ENCODE measurements at regions not wholly inside any gene's neighbourhood (a gene's known extent, or its start where the extent isn't known, plus 50 kb on each side); places are given as distances from the start of the nearest gene placed in this dataset.

DNA sequence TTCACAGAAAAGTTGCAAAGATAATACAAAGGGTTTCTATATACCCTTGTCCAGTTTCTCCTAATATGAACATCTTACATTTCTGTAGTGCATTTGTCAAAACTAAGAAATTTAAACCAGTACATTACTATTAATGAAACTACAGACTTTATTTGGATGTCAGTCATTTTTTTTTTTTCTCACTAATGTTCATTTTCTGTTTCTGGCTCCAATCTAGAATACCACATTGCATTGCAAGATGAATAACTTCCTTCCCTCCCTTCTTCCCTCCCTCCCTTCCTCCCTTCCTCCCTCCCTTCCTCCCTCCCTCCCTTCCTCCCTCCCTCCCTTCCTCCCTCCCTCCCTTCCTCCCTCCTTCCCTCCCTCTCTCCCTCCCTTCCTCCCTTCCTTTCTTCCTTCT, 509.2 kb upstream of the MCTP2 start:
- Histone ChIP-seq H3K4me1 (no peaks in the 10 kb centered on the region), H3K4me3 (no peak overlapping the region), H3K36me3 (no peaks in the 10 kb centered on the region), H3K27ac (no peak overlapping the region), H3K9me3 (no peaks in the 10 kb centered on the region), H3K27me3 (replicated peaks in 1 of 7) (no peaks in the 10 kb centered on the region)
- TF ChIP-seq CTCF (IDR thresholded peaks at IDR 0.05 in 8 of 11, conservative IDR thresholded peaks at IDR 0.05 in 3 of 11) (no peak), POLR2A (IDR thresholded peaks at IDR 0.05) (no peak), POLR2AphosphoS5 (IDR thresholded peaks at IDR 0.05) (no peak)
- no peak for DNase-seq
- intact Hi-C loops (cut with DNase I; ENCODE audit: low total_unique reads): no loop called here

DNA sequence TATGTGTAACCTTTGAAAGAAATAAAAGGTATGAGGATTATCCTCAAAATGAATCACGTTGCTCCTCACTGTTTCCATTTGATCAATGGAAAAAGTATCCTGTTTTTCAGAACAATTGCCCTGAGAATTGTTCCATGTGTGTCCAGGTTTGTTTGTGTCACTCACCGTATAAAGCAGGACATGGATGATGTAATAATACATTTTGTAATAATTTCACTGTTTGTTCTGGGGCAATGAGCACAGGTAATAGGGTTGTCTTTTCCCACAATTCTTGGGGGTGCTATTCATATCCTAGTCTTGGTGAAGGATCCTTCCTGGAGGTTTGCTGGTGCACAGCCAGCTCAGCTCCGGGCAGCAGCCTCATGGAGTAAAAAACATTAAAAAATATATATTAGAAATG, 510.8 kb upstream of the MCTP2 start:
- 66 to 89% (median 74%) methylated on average over 3 of the region's 3 CpGs for WGBS, 5 donors
- no peak for DNase-seq

DNA sequence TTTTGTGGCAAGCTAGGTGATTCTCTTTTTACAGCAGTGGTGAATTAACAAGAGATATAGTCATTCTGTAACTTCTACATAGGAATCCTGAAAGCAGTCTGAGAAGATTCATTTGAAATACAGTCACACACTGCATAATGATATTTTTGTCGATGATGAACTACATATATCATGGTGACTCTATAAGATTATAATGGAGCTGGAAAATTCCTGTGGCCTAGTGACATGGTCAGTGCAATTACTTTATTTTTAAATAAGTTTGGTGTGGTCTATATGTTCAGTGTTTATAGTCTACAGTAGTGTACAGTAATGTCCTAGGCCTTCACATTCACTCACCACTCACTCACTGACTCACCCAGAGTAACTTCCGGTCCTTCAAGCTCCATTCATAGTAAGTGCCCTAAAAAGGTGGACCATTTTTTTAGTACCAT, 511.4 kb upstream of the MCTP2 start:
- TF ChIP-seq POLR2AphosphoS5 (IDR thresholded peaks at IDR 0.05) (no peak), CTCF (IDR thresholded peaks at IDR 0.05 in 8 of 11, conservative IDR thresholded peaks at IDR 0.05 in 3 of 11) (no peak), POLR2A (IDR thresholded peaks at IDR 0.05) (no peak)
- Histone ChIP-seq H3K4me3 (no peak overlapping the region), H3K36me3 (no peaks in the 10 kb centered on the region), H3K4me1 (no peaks in the 10 kb centered on the region), H3K27ac (no peak overlapping the region), H3K9me3 (no peaks in the 10 kb centered on the region), H3K27me3 (replicated peaks in 1 of 7) (no peaks in the 10 kb centered on the region)
- intact Hi-C loops (cut with DNase I; ENCODE audit: low total_unique reads): no loop called here
- 90 to 97% (median 94%) methylated on average over 2 of the region's 2 CpGs for WGBS, 5 donors
- no peak for DNase-seq

More for the DNA sequence above, 510.8 kb upstream of the MCTP2 start:
- Histone ChIP-seq H3K27ac (no peak overlapping the region), H3K4me1 (no peaks in the 10 kb centered on the region), H3K9me3 (no peaks in the 10 kb centered on the region), H3K27me3 (replicated peaks in 1 of 7) (no peaks in the 10 kb centered on the region), H3K4me3 (no peak overlapping the region), H3K36me3 (no peaks in the 10 kb centered on the region)
- intact Hi-C loops (cut with DNase I; ENCODE audit: low total_unique reads): no loop called here
- TF ChIP-seq POLR2AphosphoS5 (IDR thresholded peaks at IDR 0.05): no peak
- no peak for TF ChIP-seq POLR2A (IDR thresholded peaks at IDR 0.05)
- TF ChIP-seq CTCF (IDR thresholded peaks at IDR 0.05 in 8 of 11, conservative IDR thresholded peaks at IDR 0.05 in 3 of 11): no peak

GRCh38 chr15:93716615-93717231, 514.6 kb upstream of the MCTP2 start:
- intact Hi-C loops (cut with DNase I; ENCODE audit: low total_unique reads): no loop called here
- no peak for TF ChIP-seq POLR2A (IDR thresholded peaks at IDR 0.05)
- TF ChIP-seq POLR2AphosphoS5 (IDR thresholded peaks at IDR 0.05): no peak
- no peak for TF ChIP-seq CTCF (IDR thresholded peaks at IDR 0.05 in 8 of 11, conservative IDR thresholded peaks at IDR 0.05 in 3 of 11)
- Histone ChIP-seq H3K9me3 (no peaks in the 10 kb centered on the region), H3K27me3 (replicated peaks in 1 of 7) (no peaks in the 10 kb centered on the region), H3K27ac (no peak overlapping the region), H3K4me1 (no peaks in the 10 kb centered on the region), H3K4me3 (no peak overlapping the region), H3K36me3 (no peaks in the 10 kb centered on the region)
- 52 to 68% (median 64%) methylated on average over 5 of the region's 5 CpGs for WGBS, 5 donors
- DNase-seq: no peak

Measured in spleen (tissue), 11 donors.